ENCODE measurements at regions not wholly inside any gene's neighbourhood (a gene's known extent, or its start where the extent isn't known, plus 50 kb on each side); places are given as distances from the start of the nearest gene placed in this dataset.

DNA sequence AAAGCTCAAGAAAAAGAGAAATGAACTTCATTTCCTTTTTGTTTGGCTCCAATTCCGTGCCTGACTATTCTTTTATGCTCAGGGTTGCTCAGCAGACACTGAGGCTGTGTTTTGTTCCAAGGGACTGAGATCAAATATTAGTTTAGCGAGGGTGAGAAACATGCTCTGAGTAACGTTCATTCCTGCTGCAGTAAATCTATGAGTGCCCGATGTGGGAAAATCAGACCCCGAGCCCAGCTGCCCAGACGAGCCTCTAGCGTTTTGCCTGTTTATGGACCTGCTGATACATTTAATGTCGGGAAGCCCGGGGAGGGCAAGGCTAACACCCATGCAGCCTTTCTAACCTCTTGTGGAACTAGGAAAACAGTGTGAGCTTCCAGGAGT lies 119.2 kb downstream of the VAPA start:
- Histone ChIP-seq H3K4me3 (ENCODE audit: low read length) (no peak overlapping the region), H3K27me3 (ENCODE audit: control insufficient read depth, insufficient read depth, low read length) (no peaks in the 10 kb centered on the region), H3K36me3 (ENCODE audit: control insufficient read depth, insufficient read depth, low read length) (peaks cover 3% of the 10 kb centered on the region; the same call in 1 of the 2 replicates), H3K27ac (ENCODE audit: low read length) (no peak overlapping the region), H3K4me1 (ENCODE audit: control insufficient read depth, insufficient read depth, low read length) (peaks cover 3% of the 10 kb centered on the region), H3K9me3 (ENCODE audit: control insufficient read depth, insufficient read depth, low read length) (no peaks in the 10 kb centered on the region)
- no CpG with 5 or more reads among the region's 9 CpGs for WGBS (ENCODE audit: insufficient coverage, insufficient read length)
- no peak for DNase-seq (ENCODE audit: low read depth, low spot score)

- Histone ChIP-seq H3K9me3 (ENCODE audit: control insufficient read depth, insufficient read depth, low read length) (no peaks in the 10 kb centered on the region), H3K4me1 (ENCODE audit: control insufficient read depth, insufficient read depth, low read length) (peaks cover 3% of the 10 kb centered on the region), H3K4me3 (ENCODE audit: low read length) (no peak overlapping the region), H3K27me3 (ENCODE audit: control insufficient read depth, insufficient read depth, low read length) (no peaks in the 10 kb centered on the region), H3K27ac (ENCODE audit: low read length) (no peak overlapping the region), H3K36me3 (ENCODE audit: control insufficient read depth, insufficient read depth, low read length) (no peaks in the 10 kb centered on the region)
- WGBS (ENCODE audit: insufficient coverage, insufficient read length): no CpG with 5 or more reads among the region's 13 CpGs
- no peak for DNase-seq (ENCODE audit: low read depth, low spot score)
Measured at GRCh38 chr18:10035281-10035991, 121.6 kb downstream of the VAPA start.

GRCh38 chr18:10036479-10036878 lies 122.7 kb downstream of the VAPA start:
- H3K27me3 ChIP-seq (ENCODE audit: control insufficient read depth, insufficient read depth, low read length): no peaks in the 10 kb centered on the region
- WGBS (ENCODE audit: insufficient coverage, insufficient read length): no CpG with 5 or more reads among the region's 6 CpGs
- no peaks in the 10 kb centered on the region for H3K9me3 ChIP-seq (ENCODE audit: control insufficient read depth, insufficient read depth, low read length)
- H3K4me3 ChIP-seq (ENCODE audit: low read length): no peak overlapping the region
- H3K27ac ChIP-seq (ENCODE audit: low read length): no peak overlapping the region
- H3K4me1 ChIP-seq (ENCODE audit: control insufficient read depth, insufficient read depth, low read length): peaks cover 3% of the 10 kb centered on the region
- DNase-seq (ENCODE audit: low read depth, low spot score): no peak
- H3K36me3 ChIP-seq (ENCODE audit: control insufficient read depth, insufficient read depth, low read length): no peaks in the 10 kb centered on the region

DNA sequence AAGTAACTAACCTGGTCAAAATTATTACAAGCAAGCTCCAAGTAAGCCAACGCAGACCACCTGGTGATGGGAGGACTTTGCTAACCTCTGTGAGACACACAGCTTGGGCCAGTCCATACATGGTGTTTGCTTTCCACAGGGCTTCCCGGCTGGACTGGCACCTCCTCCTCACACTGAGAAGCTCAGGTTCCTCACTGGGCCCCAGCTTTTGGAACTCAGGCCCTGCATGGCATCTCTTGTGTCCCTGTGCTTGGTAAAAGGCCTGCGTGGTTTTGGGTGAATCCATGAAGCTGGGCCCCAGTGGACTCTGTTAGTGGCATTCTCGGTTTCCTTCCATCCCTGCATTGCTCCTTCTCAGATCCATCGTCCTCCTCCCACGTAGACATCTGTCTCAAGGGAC lies 123.4 kb downstream of the VAPA start:
- no peaks in the 10 kb centered on the region for H3K9me3 ChIP-seq (ENCODE audit: control insufficient read depth, insufficient read depth, low read length)
- no peaks in the 10 kb centered on the region for H3K27me3 ChIP-seq (ENCODE audit: control insufficient read depth, insufficient read depth, low read length)
- WGBS (ENCODE audit: insufficient coverage, insufficient read length): no CpG with 5 or more reads among the region's 6 CpGs
- H3K4me3 ChIP-seq (ENCODE audit: low read length): no peak overlapping the region
- no peak overlapping the region for H3K27ac ChIP-seq (ENCODE audit: low read length)
- H3K4me1 ChIP-seq (ENCODE audit: control insufficient read depth, insufficient read depth, low read length): peaks cover under 1% of the 10 kb centered on the region
- no peaks in the 10 kb centered on the region for H3K36me3 ChIP-seq (ENCODE audit: control insufficient read depth, insufficient read depth, low read length)
- DNase-seq (ENCODE audit: low read depth, low spot score): no peak

DNA sequence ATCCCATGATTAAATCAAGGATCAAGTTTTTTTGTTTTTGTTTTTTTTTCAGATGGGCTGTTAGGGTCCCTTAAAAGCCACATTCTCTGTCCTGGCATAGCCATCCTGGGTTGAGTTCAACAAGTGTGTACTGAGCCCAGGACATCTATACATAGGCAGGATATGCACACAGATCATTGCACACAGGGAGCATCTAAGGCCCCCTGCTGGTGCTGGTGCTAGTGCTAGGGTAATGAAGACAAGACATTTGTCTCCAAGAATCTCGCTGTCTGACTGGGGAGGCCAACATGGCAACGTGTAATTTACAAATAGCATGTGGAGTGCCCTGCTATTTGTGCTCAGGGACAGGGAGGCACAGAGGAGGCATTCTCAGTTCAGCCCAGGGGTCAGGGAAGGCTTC lies 124.5 kb downstream of the VAPA start:
- no peaks in the 10 kb centered on the region for H3K36me3 ChIP-seq (ENCODE audit: control insufficient read depth, insufficient read depth, low read length)
- H3K4me3 ChIP-seq (ENCODE audit: low read length): no peak overlapping the region
- no peaks in the 10 kb centered on the region for H3K4me1 ChIP-seq (ENCODE audit: control insufficient read depth, insufficient read depth, low read length)
- no peak overlapping the region for H3K27ac ChIP-seq (ENCODE audit: low read length)
- WGBS (ENCODE audit: insufficient coverage, insufficient read length): no CpG with 5 or more reads among the region's 2 CpGs
- DNase-seq (ENCODE audit: low read depth, low spot score): no peak
- H3K9me3 ChIP-seq (ENCODE audit: control insufficient read depth, insufficient read depth, low read length): no peaks in the 10 kb centered on the region
- no peaks in the 10 kb centered on the region for H3K27me3 ChIP-seq (ENCODE audit: control insufficient read depth, insufficient read depth, low read length)

DNA sequence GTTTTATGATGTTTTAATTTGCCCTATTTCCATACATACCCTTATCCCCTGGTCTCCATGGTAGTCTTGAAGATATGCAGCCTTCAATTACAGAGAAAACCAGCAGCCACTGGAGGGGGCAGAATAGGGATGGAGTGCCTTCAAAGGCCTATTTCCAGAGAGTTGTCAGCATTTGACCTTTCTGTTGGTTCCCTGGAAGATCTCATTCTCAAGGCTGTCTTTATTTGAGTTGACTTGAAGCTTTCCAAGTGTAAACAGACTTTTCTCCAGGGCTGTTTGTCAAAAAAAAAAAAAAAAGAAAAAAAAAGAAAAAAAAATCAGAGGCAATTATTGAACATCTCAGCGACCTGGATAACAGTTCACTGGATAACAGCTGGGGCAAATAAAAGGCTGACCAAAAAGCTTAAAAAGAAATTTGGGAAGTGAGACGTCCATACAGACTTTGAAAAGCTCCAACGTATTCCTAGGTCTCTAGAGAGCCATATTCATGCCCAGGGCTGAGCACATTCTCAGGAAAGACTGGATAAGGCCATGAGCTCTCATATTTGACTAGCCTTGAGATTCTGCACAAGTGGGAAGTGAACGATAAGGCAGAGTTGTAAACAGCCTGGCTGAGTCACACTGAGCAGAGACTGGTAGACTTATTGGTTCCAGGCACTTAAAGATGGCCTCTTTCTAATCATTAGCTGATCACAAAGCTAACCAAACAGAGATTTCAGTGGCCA lies 126.6 kb downstream of the VAPA start:
- Histone ChIP-seq H3K4me3 (ENCODE audit: low read length) (no peak overlapping the region), H3K9me3 (ENCODE audit: control insufficient read depth, insufficient read depth, low read length) (no peaks in the 10 kb centered on the region), H3K27ac (ENCODE audit: low read length) (no peak overlapping the region), H3K27me3 (ENCODE audit: control insufficient read depth, insufficient read depth, low read length) (no peaks in the 10 kb centered on the region), H3K36me3 (ENCODE audit: control insufficient read depth, insufficient read depth, low read length) (0 out of 2 replicates have a peak, but pooled peaks cover 2% of the 10 kb centered on the region), H3K4me1 (ENCODE audit: control insufficient read depth, insufficient read depth, low read length) (no peaks in the 10 kb centered on the region)
- no peak for DNase-seq (ENCODE audit: low read depth, low spot score)
- WGBS (ENCODE audit: insufficient coverage, insufficient read length): no CpG with 5 or more reads among the region's 4 CpGs

- H3K4me3 ChIP-seq (ENCODE audit: low read length): no peak overlapping the region
- no peaks in the 10 kb centered on the region for H3K27me3 ChIP-seq (ENCODE audit: control insufficient read depth, insufficient read depth, low read length)
- 0 out of 2 replicates have a peak, but pooled peaks cover 3% of the 10 kb centered on the region for H3K36me3 ChIP-seq (ENCODE audit: control insufficient read depth, insufficient read depth, low read length)
- no peak overlapping the region for H3K27ac ChIP-seq (ENCODE audit: low read length)
- H3K4me1 ChIP-seq (ENCODE audit: control insufficient read depth, insufficient read depth, low read length): no peaks in the 10 kb centered on the region
- H3K9me3 ChIP-seq (ENCODE audit: control insufficient read depth, insufficient read depth, low read length): no peaks in the 10 kb centered on the region
- no peak for DNase-seq (ENCODE audit: low read depth, low spot score)
Measured at GRCh38 chr18:10041180-10041579, 127.4 kb downstream of the VAPA start.

- no peak for DNase-seq (ENCODE audit: low read depth, low spot score)
- Histone ChIP-seq H3K36me3 (ENCODE audit: control insufficient read depth, insufficient read depth, low read length) (0 out of 2 replicates have a peak, but pooled peaks cover 3% of the 10 kb centered on the region), H3K27me3 (ENCODE audit: control insufficient read depth, insufficient read depth, low read length) (no peaks in the 10 kb centered on the region), H3K4me1 (ENCODE audit: control insufficient read depth, insufficient read depth, low read length) (no peaks in the 10 kb centered on the region), H3K9me3 (ENCODE audit: control insufficient read depth, insufficient read depth, low read length) (no peaks in the 10 kb centered on the region), H3K4me3 (ENCODE audit: low read length) (no peak overlapping the region), H3K27ac (ENCODE audit: low read length) (no peak overlapping the region)
- no CpG with 5 or more reads among the region's 5 CpGs for WGBS (ENCODE audit: insufficient coverage, insufficient read length)
Measured at GRCh38 chr18:10042492-10042891, 128.7 kb downstream of the VAPA start.

GRCh38 chr18:10044054-10044453 lies 130.2 kb downstream of the VAPA start:
- no peaks in the 10 kb centered on the region for H3K27me3 ChIP-seq (ENCODE audit: control insufficient read depth, insufficient read depth, low read length)
- no CpG with 5 or more reads among the region's 1 CpG for WGBS (ENCODE audit: insufficient coverage, insufficient read length)
- no peaks in the 10 kb centered on the region for H3K9me3 ChIP-seq (ENCODE audit: control insufficient read depth, insufficient read depth, low read length)
- 0 out of 2 replicates have a peak, but pooled peaks cover 3% of the 10 kb centered on the region for H3K36me3 ChIP-seq (ENCODE audit: control insufficient read depth, insufficient read depth, low read length)
- DNase-seq (ENCODE audit: low read depth, low spot score): no peak
- no peak overlapping the region for H3K27ac ChIP-seq (ENCODE audit: low read length)
- no peaks in the 10 kb centered on the region for H3K4me1 ChIP-seq (ENCODE audit: control insufficient read depth, insufficient read depth, low read length)
- no peak overlapping the region for H3K4me3 ChIP-seq (ENCODE audit: low read length)

DNA sequence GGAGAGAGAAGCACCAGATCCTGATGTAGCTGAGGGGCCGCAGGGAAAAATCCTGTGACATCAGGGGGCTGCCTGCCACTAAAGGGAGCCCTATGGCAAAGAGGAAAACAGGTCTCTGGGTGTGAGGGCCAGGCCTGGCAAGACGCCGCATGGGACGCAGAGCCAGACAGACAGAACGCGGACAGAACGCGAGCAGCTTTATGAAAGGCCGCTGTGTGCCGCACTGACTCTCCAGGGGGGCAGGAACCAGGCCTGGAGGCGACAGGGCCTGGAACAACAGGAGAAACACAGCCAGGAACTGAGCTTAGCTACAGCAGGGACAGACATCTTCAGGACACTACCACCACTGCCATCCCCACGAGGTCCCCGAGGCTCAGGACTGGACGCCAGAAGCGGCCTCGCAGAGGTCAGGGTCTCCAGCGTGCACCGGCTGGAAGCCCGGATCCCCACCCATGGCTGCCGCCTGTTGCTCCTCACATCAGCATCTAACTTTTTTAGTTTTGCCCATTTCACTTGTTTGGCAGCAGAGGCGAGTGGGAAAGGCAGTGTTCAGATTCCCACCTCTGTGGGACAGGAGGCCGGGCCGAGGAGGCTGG lies 131.6 kb downstream of the VAPA start:
- WGBS (ENCODE audit: insufficient coverage, insufficient read length): no CpG with 5 or more reads among the region's 23 CpGs

More for the DNA sequence above, 131.6 kb downstream of the VAPA start:
- Histone ChIP-seq H3K36me3 (ENCODE audit: control insufficient read depth, insufficient read depth, low read length) (0 out of 2 replicates have a peak, but pooled peaks cover 3% of the 10 kb centered on the region), H3K4me1 (ENCODE audit: control insufficient read depth, insufficient read depth, low read length) (no peaks in the 10 kb centered on the region), H3K27me3 (ENCODE audit: control insufficient read depth, insufficient read depth, low read length) (no peaks in the 10 kb centered on the region), H3K4me3 (ENCODE audit: low read length) (no peak overlapping the region), H3K27ac (ENCODE audit: low read length) (no peak overlapping the region), H3K9me3 (ENCODE audit: control insufficient read depth, insufficient read depth, low read length) (no peaks in the 10 kb centered on the region)
- no peak for DNase-seq (ENCODE audit: low read depth, low spot score)
